Activated CD8-positive, alpha-beta memory T cell treated with anti-CD3 and anti-CD28 coated beads for 36 hours (primary cell): ENCODE measurements at regions not wholly inside any gene's neighbourhood (a gene's known extent, or its start where the extent isn't known, plus 50 kb on each side); places are given as distances from the start of the nearest gene placed in this dataset.

Experiments
- CTCF ChIA-PET: fragments of 350-600 bp; sonication (Branson Sonifier 250); formaldehyde crosslinking; loops from one replicate; lab custom pipeline; 2021; ENCODE audit warnings: antibody characterized with exemption; lab: Charles Lee
- POLR2A ChIA-PET: fragments of 350-600 bp; sonication (Branson Sonifier 250); formaldehyde crosslinking; loops from one replicate; lab custom pipeline; 2021; ENCODE audit warnings: antibody characterized with exemption; lab: Charles Lee

GRCh38 chr6:1076531-1077459 lies 235.1 kb upstream of the FOXQ1 start:
- ChIA-PET CTCF (no interaction called here), POLR2A (no interaction called here)

GRCh38 chr6:1075880-1076279 lies 236.0 kb upstream of the FOXQ1 start:
- POLR2A ChIA-PET = no interaction called here
- CTCF ChIA-PET = no interaction called here

GRCh38 chr6:1075444-1075843 lies 236.5 kb upstream of the FOXQ1 start:
- POLR2A ChIA-PET = no interaction called here

GRCh38 chr6:1070085-1070521 lies 241.8 kb upstream of the FOXQ1 start:
- ChIA-PET CTCF (no interaction called here), POLR2A (no interaction called here)

More at GRCh38 chr6:1075444-1075843, 236.5 kb upstream of the FOXQ1 start:
- CTCF ChIA-PET = no interaction called here

GRCh38 chr6:1068905-1069304 lies 243.0 kb upstream of the FOXQ1 start:
- ChIA-PET CTCF (no interaction called here), POLR2A (no interaction called here)

GRCh38 chr6:1068068-1068467 lies 243.8 kb upstream of the FOXQ1 start:
- POLR2A ChIA-PET = no interaction called here
- CTCF ChIA-PET = no interaction called here

GRCh38 chr6:1067346-1067745 lies 244.6 kb upstream of the FOXQ1 start:
- ChIA-PET CTCF (no interaction called here), POLR2A (no interaction called here)

GRCh38 chr6:1066449-1067090 lies 245.3 kb upstream of the FOXQ1 start:
- CTCF ChIA-PET = no interaction called here

GRCh38 chr6:1065986-1066385 lies 245.9 kb upstream of the FOXQ1 start:
- ChIA-PET POLR2A (no interaction called here), CTCF (no interaction called here)

More at GRCh38 chr6:1066449-1067090, 245.3 kb upstream of the FOXQ1 start:
- POLR2A ChIA-PET = no interaction called here

- ChIA-PET POLR2A (no interaction called here), CTCF (no interaction called here)
Measured at GRCh38 chr6:1063671-1064355, 248.1 kb upstream of the FOXQ1 start.

- CTCF ChIA-PET = no interaction called here
- POLR2A ChIA-PET = no interaction called here
Measured at GRCh38 chr6:1062786-1063545, 248.9 kb upstream of the FOXQ1 start.

- CTCF ChIA-PET = no interaction called here
Measured at GRCh38 chr6:1059596-1059995, 252.3 kb upstream of the FOXQ1 start.

GRCh38 chr6:1057490-1058135 lies 254.3 kb upstream of the FOXQ1 start:
- CTCF ChIA-PET = no interaction called here
- POLR2A ChIA-PET = no interaction called here

More at GRCh38 chr6:1059596-1059995, 252.3 kb upstream of the FOXQ1 start:
- POLR2A ChIA-PET = no interaction called here

GRCh38 chr6:1055015-1055921 lies 256.6 kb upstream of the FOXQ1 start:
- POLR2A ChIA-PET = no interaction called here
- CTCF ChIA-PET = no interaction called here

GRCh38 chr6:1054653-1055014 lies 257.3 kb upstream of the FOXQ1 start:
- ChIA-PET POLR2A (no interaction called here), CTCF (no interaction called here)

- POLR2A ChIA-PET = no interaction called here
- CTCF ChIA-PET = interaction anchor here (0.7 kb wide), 1 partner anchor 506 kb away, joined by 4 read pairs; no protein-coding TSS in a partner anchor
Measured at GRCh38 chr6:1053586-1053985, 258.3 kb upstream of the FOXQ1 start.

GRCh38 chr6:1052262-1052661 lies 259.6 kb upstream of the FOXQ1 start:
- CTCF ChIA-PET = no interaction called here
- POLR2A ChIA-PET = no interaction called here

- POLR2A ChIA-PET = no interaction called here
- CTCF ChIA-PET = no interaction called here
Measured at GRCh38 chr6:1049900-1050299, 262.0 kb upstream of the FOXQ1 start.
